Stomach smooth muscle (tissue), 2 donors: ENCODE measurements at regions not wholly inside any gene's neighbourhood (a gene's known extent, or its start where the extent isn't known, plus 50 kb on each side); places are given as distances from the start of the nearest gene placed in this dataset.
"Not testable (repeated sequence)": the region's sequence is repeated elsewhere in the genome, so short reads cannot be mapped to it uniquely, and the experiment has no call there.

Experiments
- H3K27ac ChIP-seq: one replicate; pipeline ENCODE4 v1.7.0; 2013; ENCODE audit warnings: mild to moderate bottlenecking, low read length, inconsistent platforms
- H3K27me3 ChIP-seq, 2 donors: one replicate each; pipeline ENCODE4 v1.7.0; 2013; ENCODE audit warnings: low read length in 2 of 2; ENCODE audit not compliant: insufficient read depth in 2 of 2, control insufficient read depth in 1 of 2
- H3K36me3 ChIP-seq, 2 donors: one replicate each; pipeline ENCODE4 v1.7.0; 2013; ENCODE audit warnings: low read length in 2 of 2; ENCODE audit not compliant: control insufficient read depth in 2 of 2, insufficient read depth in 2 of 2
- H3K4me1 ChIP-seq: one replicate; pipeline ENCODE4 v1.7.0; 2013; ENCODE audit warnings: low read length; ENCODE audit not compliant: control insufficient read depth, insufficient read depth
- H3K4me3 ChIP-seq, 2 donors: one replicate each; pipeline ENCODE4 v1.7.0; 2013; ENCODE audit warnings: low read length in 2 of 2
- H3K9ac ChIP-seq, 2 donors: one replicate each; pipeline ENCODE4 v1.7.0; 2013; ENCODE audit warnings: low read length in 2 of 2, mild to moderate bottlenecking in 1 of 2
- H3K9me3 ChIP-seq, 2 donors: one replicate each; pipeline ENCODE4 v1.7.0; 2013; ENCODE audit warnings: low read length in 2 of 2; ENCODE audit not compliant: control insufficient read depth in 2 of 2
- donor health status: healthy.
- donor health status: Pancreatic carcinoma.

- H3K27ac ChIP-seq = no peak overlapping the region
- no peaks in the 10 kb centered on the region for H3K36me3 ChIP-seq
- H3K9me3 ChIP-seq = no peaks in the 10 kb centered on the region
- H3K4me3 ChIP-seq = no peak overlapping the region
- H3K4me1 ChIP-seq = no peaks in the 10 kb centered on the region
- no peak overlapping the region for H3K9ac ChIP-seq
- H3K27me3 ChIP-seq = no peaks in the 10 kb centered on the region
These were observed 75.7 kb upstream of the GUCY1A1 start for GRCh38 chr4:155590796-155591585.

DNA sequence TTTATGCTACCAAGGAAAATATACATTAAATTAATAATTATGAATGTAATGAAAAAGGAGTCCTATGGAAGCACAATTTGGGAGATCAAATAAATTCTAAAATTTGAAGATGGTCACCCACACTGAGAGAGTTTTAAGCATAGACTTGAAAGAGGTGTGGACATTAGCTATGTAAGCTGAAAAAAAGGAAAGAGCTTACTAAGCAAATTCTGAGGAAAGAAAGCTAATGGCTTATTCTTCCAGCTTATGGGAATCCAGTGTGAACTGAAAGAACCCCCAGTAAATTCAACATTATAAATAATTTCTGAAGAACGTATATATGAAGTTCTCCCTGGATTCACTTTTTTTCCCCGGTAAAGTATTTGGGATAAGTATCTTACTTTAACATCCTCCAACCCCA, 78.2 kb upstream of the GUCY1A1 start:
- Histone ChIP-seq H3K36me3 (no peaks in the 10 kb centered on the region), H3K4me3 (no peak overlapping the region), H3K27ac (no peak overlapping the region), H3K9ac (no peak overlapping the region), H3K27me3 (no peaks in the 10 kb centered on the region), H3K4me1 (no peaks in the 10 kb centered on the region), H3K9me3 (no peaks in the 10 kb centered on the region)

- Histone ChIP-seq H3K4me1 (no peaks in the 10 kb centered on the region), H3K4me3 (no peak overlapping the region), H3K9me3 (no peaks in the 10 kb centered on the region), H3K36me3 (no peaks in the 10 kb centered on the region), H3K27me3 (no peaks in the 10 kb centered on the region), H3K27ac (no peak overlapping the region), H3K9ac (no peak overlapping the region)
These were observed 78.9 kb upstream of the GUCY1A1 start for GRCh38 chr4:155587766-155588165.

GRCh38 chr4:155582971-155583437, 83.6 kb upstream of the GUCY1A1 start:
- H3K27me3 ChIP-seq = no peaks in the 10 kb centered on the region
- no peak overlapping the region for H3K9ac ChIP-seq
- H3K36me3 ChIP-seq = no peaks in the 10 kb centered on the region
- no peak overlapping the region for H3K4me3 ChIP-seq
- H3K9me3 ChIP-seq = no peaks in the 10 kb centered on the region
- no peaks in the 10 kb centered on the region for H3K4me1 ChIP-seq
- H3K27ac ChIP-seq = no peak overlapping the region

DNA sequence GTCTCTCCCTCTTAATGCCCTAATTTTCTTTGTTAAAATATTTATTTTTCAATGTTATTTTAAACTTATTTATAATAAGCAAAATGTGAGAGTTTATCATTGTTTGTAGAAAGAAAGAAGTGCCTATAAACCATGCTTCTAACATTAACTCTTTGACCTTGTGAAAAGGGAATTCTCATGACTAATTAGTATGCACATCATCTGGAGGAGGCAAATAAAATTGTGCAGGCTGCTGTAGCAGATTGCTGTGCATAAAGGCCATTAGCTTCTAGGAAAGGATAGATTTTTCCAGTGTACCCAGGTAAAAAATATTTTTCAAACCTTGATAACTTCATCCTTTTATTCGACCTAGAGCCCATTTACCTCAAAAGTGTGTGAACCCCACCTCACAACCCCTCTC, 84.6 kb upstream of the GUCY1A1 start:
- H3K27ac ChIP-seq = no peak overlapping the region
- no peaks in the 10 kb centered on the region for H3K36me3 ChIP-seq
- H3K4me3 ChIP-seq = no peak overlapping the region
- no peaks in the 10 kb centered on the region for H3K9me3 ChIP-seq
- no peak overlapping the region for H3K9ac ChIP-seq
- no peaks in the 10 kb centered on the region for H3K27me3 ChIP-seq
- H3K4me1 ChIP-seq = no peaks in the 10 kb centered on the region

- no peak overlapping the region for H3K4me3 ChIP-seq
- no peaks in the 10 kb centered on the region for H3K27me3 ChIP-seq
- no peaks in the 10 kb centered on the region for H3K4me1 ChIP-seq
- no peak overlapping the region for H3K9ac ChIP-seq
- no peak overlapping the region for H3K27ac ChIP-seq
- H3K9me3 ChIP-seq = no peaks in the 10 kb centered on the region
- no peaks in the 10 kb centered on the region for H3K36me3 ChIP-seq
These were observed 87.8 kb upstream of the GUCY1A1 start for GRCh38 chr4:155578726-155579370.

DNA sequence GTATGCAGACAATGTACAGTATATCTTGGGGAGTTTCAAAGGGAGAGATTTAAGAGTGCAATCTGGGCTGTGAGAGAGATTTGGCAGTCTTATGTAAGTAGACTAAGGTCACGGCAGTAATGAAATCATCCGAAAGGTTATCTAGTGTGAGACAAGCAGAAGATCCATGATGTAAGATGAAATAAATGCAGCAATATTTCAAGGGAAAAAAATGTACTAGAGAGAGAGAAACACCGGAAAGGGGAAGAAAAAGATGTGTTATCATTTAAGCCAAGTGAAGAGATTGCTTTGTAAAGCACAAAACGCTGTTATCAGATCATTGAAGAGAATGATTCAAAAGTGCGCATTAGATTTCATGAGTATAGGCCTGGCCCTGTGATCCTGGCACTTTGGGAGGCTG, 88.4 kb upstream of the GUCY1A1 start:
- Histone ChIP-seq H3K9ac (no peak overlapping the region), H3K4me3 (no peak overlapping the region), H3K27me3 (no peaks in the 10 kb centered on the region), H3K4me1 (no peaks in the 10 kb centered on the region), H3K9me3 (no peaks in the 10 kb centered on the region), H3K36me3 (no peaks in the 10 kb centered on the region), H3K27ac (no peak overlapping the region)

- H3K27ac ChIP-seq, H3K27me3 ChIP-seq, H3K4me1 ChIP-seq, H3K36me3 ChIP-seq, H3K9me3 ChIP-seq, H3K9ac ChIP-seq, H3K4me3 ChIP-seq: not testable (repeated sequence)
These were observed 92.3 kb upstream of the GUCY1A1 start for GRCh38 chr4:155574329-155574728.

GRCh38 chr4:155573126-155573525, 93.5 kb upstream of the GUCY1A1 start:
- Histone ChIP-seq H3K4me3 (no peak overlapping the region), H3K4me1 (no peaks in the 10 kb centered on the region), H3K9me3 (no peaks in the 10 kb centered on the region), H3K9ac (no peak overlapping the region), H3K27me3 (no peaks in the 10 kb centered on the region), H3K27ac (no peak overlapping the region), H3K36me3 (no peaks in the 10 kb centered on the region)

GRCh38 chr4:155572106-155572703, 94.4 kb upstream of the GUCY1A1 start:
- Histone ChIP-seq H3K36me3 (no peaks in the 10 kb centered on the region), H3K27ac (no peak overlapping the region)

More at GRCh38 chr4:155572106-155572703, 94.4 kb upstream of the GUCY1A1 start:
- Histone ChIP-seq H3K4me1 (no peaks in the 10 kb centered on the region), H3K4me3 (no peak overlapping the region), H3K9ac (no peak overlapping the region), H3K9me3 (no peaks in the 10 kb centered on the region), H3K27me3 (no peaks in the 10 kb centered on the region)
